GM23248 (cell line): ENCODE measurements at regions not wholly inside any gene's neighbourhood (a gene's known extent, or its start where the extent isn't known, plus 50 kb on each side); places are given as distances from the start of the nearest gene placed in this dataset.

Experiments
- DNase-seq: peaks from one replicate; pipeline ENCODE4 v3.0.0-alpha.2; 2015
- H2AFZ ChIP-seq: fragments of 200-600 bp; sonication (generic); 2 replicates; pipeline ENCODE4 v1.6.1; 2016; ENCODE audit warnings: antibody characterized with exemption
- H3F3A ChIP-seq: fragments of 200-600 bp; sonication (generic); 2 replicates; pipeline ENCODE4 v1.6.1; 2016; ENCODE audit warnings: mild to moderate bottlenecking, antibody characterized with exemption, mixed run types; ENCODE audit not compliant: insufficient read depth
- H3K27ac ChIP-seq: fragments of 200-600 bp; sonication (generic); 2 replicates; pipeline ENCODE4 v1.5.1; 2016; ENCODE audit warnings: mild to moderate bottlenecking
- H3K27me3 ChIP-seq: fragments of 200-600 bp; sonication (generic); replicated peaks from 2 replicates; pipeline ENCODE4 v1.6.1; 2016; ENCODE audit warnings: mild to moderate bottlenecking; ENCODE audit not compliant: insufficient read depth
- H3K36me3 ChIP-seq: fragments of 200-600 bp; sonication (generic); 2 replicates; pipeline ENCODE4 v1.6.1; 2016; ENCODE audit warnings: low read depth, mild to moderate bottlenecking
- H3K4me1 ChIP-seq: fragments of 200-600 bp; sonication (generic); 2 replicates; pipeline ENCODE4 v1.6.1; 2016; ENCODE audit warnings: mild to moderate bottlenecking; ENCODE audit not compliant: insufficient read depth
- H3K4me2 ChIP-seq: fragments of 200-600 bp; sonication (generic); one replicate; pipeline ENCODE4 v1.6.1; 2016; ENCODE audit warnings: mild to moderate bottlenecking; ENCODE audit not compliant: unreplicated experiment
- H3K4me3 ChIP-seq: fragments of 200-600 bp; sonication (generic); 2 replicates; pipeline ENCODE4 v1.5.1; 2016; ENCODE audit warnings: mild to moderate bottlenecking
- H3K79me2 ChIP-seq: fragments of 200-600 bp; sonication (generic); 2 replicates; pipeline ENCODE4 v1.6.1; 2016; ENCODE audit warnings: mild to moderate bottlenecking; ENCODE audit not compliant: insufficient read depth
- H3K9ac ChIP-seq: fragments of 200-600 bp; sonication (generic); 2 replicates; pipeline ENCODE4 v1.6.1; 2016; ENCODE audit warnings: mild to moderate bottlenecking
- H3K9me2 ChIP-seq: fragments of 200-600 bp; sonication (generic); 2 replicates; pipeline ENCODE4 v1.6.1; 2016; ENCODE audit warnings: mixed run types, mild to moderate bottlenecking, moderate library complexity; ENCODE audit not compliant: insufficient read depth
- H3K9me3 ChIP-seq: fragments of 200-600 bp; sonication (generic); one replicate; pipeline ENCODE4 v1.6.1; 2017; ENCODE audit warnings: low read depth
- H4K20me1 ChIP-seq: fragments of 200-600 bp; sonication (generic); 2 replicates; pipeline ENCODE4 v1.6.0; 2016; ENCODE audit not compliant: insufficient read depth
- EZH2 ChIP-seq: fragments of 200-600 bp; sonication (generic); IDR thresholded peaks from 2 replicates; pipeline ENCODE4 v1.6.1; 2018; ENCODE audit warnings: antibody characterized with exemption, mild to moderate bottlenecking; ENCODE audit not compliant: insufficient read depth, poor library complexity, severe bottlenecking
- EZH2phosphoT487 ChIP-seq: fragments of 200-600 bp; sonication (generic); IDR thresholded peaks from 2 replicates; pipeline ENCODE4 v1.6.1; 2018; ENCODE audit warnings: antibody characterized with exemption, moderate library complexity, mild to moderate bottlenecking, low read depth; ENCODE audit not compliant: insufficient read depth
- WGBS, 2 experiments: methylation state at CpG; one replicate each; pipeline ENCODE4 v1.1.6; 2015 to 2017; ENCODE audit warnings: low lambda C conversion rate in 2 of 2, low coverage in 1 of 2; ENCODE audit errors: missing lambda C conversion rate in 2 of 2; 5-methylcytosine and 5-hydroxymethylcytosine counted together
- in situ Hi-C: fragments of 300-500 bp; cut with MboI; formaldehyde crosslinking; loops from 2 replicates; pipeline ENCODE4 v1.15.0; 2020

- no peaks in the 10 kb centered on the region for H3K9me2 ChIP-seq
- no peak overlapping the region for H3K9ac ChIP-seq
- no peaks in the 10 kb centered on the region for H3K27me3 ChIP-seq
- in situ Hi-C loops = loop anchor here (10.0 kb wide), 1 partner anchor 56 kb away; no protein-coding TSS in a partner anchor
- H3K27ac ChIP-seq = no peak overlapping the region
- peaks cover 5% of the 10 kb centered on the region; the same call in 1 of the 2 replicates for H3K4me1 ChIP-seq
- H3K4me2 ChIP-seq = peak overlapping the region; percentile 7
- H3F3A ChIP-seq = no peaks in the 10 kb centered on the region
- no peak overlapping the region for H3K4me3 ChIP-seq
- H3K79me2 ChIP-seq = no peaks in the 10 kb centered on the region
- WGBS, 2 experiments = 55 to 67% methylated on average over 5 of the region's 5 CpGs
- peak; percentile 9 for DNase-seq
- TF ChIP-seq EZH2 (no peak), EZH2phosphoT487 (no peak)
- no peaks in the 10 kb centered on the region for H3K9me3 ChIP-seq
- 0 out of 2 replicates have a peak, but pooled peaks cover 3% of the 10 kb centered on the region for H4K20me1 ChIP-seq
- no peaks in the 10 kb centered on the region for H3K36me3 ChIP-seq
- no peak overlapping the region for H2AFZ ChIP-seq
Measured at GRCh38 chr20:51938559-51939258, 136.4 kb upstream of the SALL4 start.

GRCh38 chr20:51937779-51938178, 135.5 kb upstream of the SALL4 start:
- Histone ChIP-seq H2AFZ (no peak overlapping the region), H4K20me1 (0 out of 2 replicates have a peak, but pooled peaks cover 3% of the 10 kb centered on the region), H3K27ac (no peak overlapping the region), H3K9me2 (no peaks in the 10 kb centered on the region), H3K9me3 (no peaks in the 10 kb centered on the region), H3K79me2 (no peaks in the 10 kb centered on the region), H3K4me3 (no peak overlapping the region), H3F3A (no peaks in the 10 kb centered on the region), H3K36me3 (no peaks in the 10 kb centered on the region), H3K27me3 (no peaks in the 10 kb centered on the region), H3K4me2 (no peak overlapping the region), H3K9ac (no peak overlapping the region), H3K4me1 (peaks cover 5% of the 10 kb centered on the region; the same call in 1 of the 2 replicates)
- 80 to 85% methylated on average over 8 of the region's 8 CpGs for WGBS, 2 experiments
- in situ Hi-C loops = loop anchor here (10.0 kb wide), 1 partner anchor 57 kb away; no protein-coding TSS in a partner anchor
- TF ChIP-seq EZH2 = no peak
- no peak for TF ChIP-seq EZH2phosphoT487
- no peak for DNase-seq

- Histone ChIP-seq H3K4me1 (peaks cover 5% of the 10 kb centered on the region; the same call in 1 of the 2 replicates), H3K36me3 (no peaks in the 10 kb centered on the region), H3K27me3 (no peaks in the 10 kb centered on the region), H3K9me2 (no peaks in the 10 kb centered on the region), H3F3A (no peaks in the 10 kb centered on the region), H3K27ac (no peak overlapping the region), H2AFZ (no peak overlapping the region), H3K4me3 (no peak overlapping the region), H3K79me2 (no peaks in the 10 kb centered on the region), H4K20me1 (0 out of 2 replicates have a peak, but pooled peaks cover 3% of the 10 kb centered on the region), H3K4me2 (no peak overlapping the region), H3K9me3 (no peaks in the 10 kb centered on the region), H3K9ac (no peak overlapping the region)
- DNase-seq = no peak
- 88% methylated on average over 2 of the region's 2 CpGs for WGBS, 2 experiments
- in situ Hi-C loops = loop anchor here (10.0 kb wide), 1 partner anchor 58 kb away; no protein-coding TSS in a partner anchor
- TF ChIP-seq EZH2 (no peak), EZH2phosphoT487 (no peak)
Measured at GRCh38 chr20:51936377-51936776, 134.1 kb upstream of the SALL4 start.

- Histone ChIP-seq H3K4me3 (no peak overlapping the region), H3K9me2 (no peaks in the 10 kb centered on the region), H3K36me3 (no peaks in the 10 kb centered on the region), H3K79me2 (no peaks in the 10 kb centered on the region), H3K9me3 (no peaks in the 10 kb centered on the region), H3K9ac (no peak overlapping the region), H3K4me2 (no peak overlapping the region), H3K27me3 (no peaks in the 10 kb centered on the region), H4K20me1 (0 out of 2 replicates have a peak, but pooled peaks cover 3% of the 10 kb centered on the region), H3F3A (no peaks in the 10 kb centered on the region), H2AFZ (no peak overlapping the region), H3K27ac (no peak overlapping the region), H3K4me1 (peaks cover 8% of the 10 kb centered on the region; the same call in 1 of the 2 replicates)
- TF ChIP-seq EZH2 (no peak), EZH2phosphoT487 (no peak)
- no peak for DNase-seq
- in situ Hi-C loops = loop anchor here (10.0 kb wide), 1 partner anchor 60 kb away; no protein-coding TSS in a partner anchor
- WGBS, 2 experiments = 64 to 79% methylated on average over 4 of the region's 4 CpGs
Measured at GRCh38 chr20:51935003-51935358, 132.7 kb upstream of the SALL4 start.
